PC-9 (cell line): ENCODE measurements at regions not wholly inside any gene's neighbourhood (a gene's known extent, or its start where the extent isn't known, plus 50 kb on each side); places are given as distances from the start of the nearest gene placed in this dataset.
"Not testable (repeated sequence)": the region's sequence is repeated elsewhere in the genome, so short reads cannot be mapped to it uniquely, and the experiment has no call there.

Source experiments
- BruUV-seq: library from RNA; stranded (reverse); fragments of 400-500 nt; replicated peaks from 2 replicates; lab custom pipeline; 2021; lab: Mats Ljungman, UMichigan
- CTCF ChIA-PET: fragments of 300-600 bp; sonication (Branson Sonifier 250); formaldehyde crosslinking; loops from one replicate; lab custom pipeline; 2022; ENCODE audit warnings: antibody characterized with exemption; lab: Charles Lee
- POLR2A ChIA-PET: fragments of 300-600 bp; sonication (Branson Sonifier 250); formaldehyde crosslinking; loops from one replicate; lab custom pipeline; 2022; ENCODE audit warnings: antibody characterized with exemption; ENCODE audit not compliant: unreplicated experiment; lab: Charles Lee
- DNase-seq, 2 experiments: peaks; one replicate each; pipeline versions ENCODE4 v3.0.0 to v3.0.0-alpha.2; 2015 to 2022; ENCODE audit warnings: mixed read lengths in 1 of 2
- H2AFZ ChIP-seq: fragments of 200-600 bp; sonication (generic); 2 replicates; pipeline ENCODE4 v1.8.1; 2017; ENCODE audit warnings: antibody characterized with exemption
- H3F3A ChIP-seq: fragments of 200-600 bp; sonication (generic); 2 replicates; pipeline ENCODE4 v1.8.1; 2017; ENCODE audit warnings: antibody characterized with exemption, mild to moderate bottlenecking, low read depth; ENCODE audit not compliant: insufficient read depth
- H3K27ac ChIP-seq: fragments of 200-600 bp; sonication (generic); 2 replicates; pipeline ENCODE4 v1.6.1; 2016; ENCODE audit warnings: mixed run types
- H3K27me3 ChIP-seq: fragments of 200-600 bp; sonication (generic); 2 replicates; pipeline ENCODE4 v1.6.1; 2016; ENCODE audit warnings: low read depth, mixed run types; ENCODE audit not compliant: insufficient read depth
- H3K36me3 ChIP-seq: fragments of 200-600 bp; sonication (generic); 2 replicates; pipeline ENCODE4 v1.6.1; 2016; ENCODE audit warnings: low read depth, mixed run types
- H3K4me1 ChIP-seq: fragments of 200-600 bp; sonication (generic); replicated peaks from 2 replicates; pipeline ENCODE4 v1.6.1; 2016; ENCODE audit warnings: mixed run types; ENCODE audit not compliant: insufficient read depth
- H3K4me2 ChIP-seq: fragments of 200-600 bp; sonication (generic); 2 replicates; pipeline ENCODE4 v1.6.1; 2017; ENCODE audit warnings: mixed run types
- H3K4me3 ChIP-seq: fragments of 200-600 bp; sonication (generic); 2 replicates; pipeline ENCODE4 v1.6.1; 2016; ENCODE audit warnings: mixed run types
- H3K79me2 ChIP-seq: fragments of 200-600 bp; sonication (generic); 2 replicates; pipeline ENCODE4 v1.6.1; 2017; ENCODE audit warnings: low read depth, mixed run types
- H3K9me2 ChIP-seq: fragments of 200-600 bp; sonication (generic); 2 replicates; pipeline ENCODE4 v1.8.1; 2017; ENCODE audit warnings: mild to moderate bottlenecking; ENCODE audit not compliant: insufficient read depth
- H3K9me3 ChIP-seq: fragments of 200-600 bp; sonication (generic); 2 replicates; pipeline ENCODE4 v1.8.1; 2016; ENCODE audit warnings: low read depth; ENCODE audit not compliant: insufficient read depth
- H4K20me1 ChIP-seq: fragments of 200-600 bp; sonication (generic); 2 replicates; pipeline ENCODE4 v1.8.1; 2017; ENCODE audit not compliant: insufficient read depth
- EZH2 ChIP-seq: fragments of 200-600 bp; sonication (generic); IDR thresholded peaks from 2 replicates; pipeline ENCODE4 v1.8.0; 2017; ENCODE audit warnings: antibody characterized with exemption, low read depth
- intact Hi-C: fragments of 100-400 bp; cut with micrococcal nuclease; formaldehyde crosslinking; loops from one replicate; pipeline ENCODE4 v1.10.0; 2022; ENCODE audit not compliant: unreplicated experiment
- TF ChIP-seq, protein P1 (sequence below): fragments of 200-600 bp; sonication (generic); conservative IDR thresholded peaks from 2 replicates; pipeline ENCODE4 v1.6.1; 2017; ENCODE audit warnings: mixed run types, antibody characterized with exemption, mild to moderate bottlenecking, moderate library complexity

DNA sequence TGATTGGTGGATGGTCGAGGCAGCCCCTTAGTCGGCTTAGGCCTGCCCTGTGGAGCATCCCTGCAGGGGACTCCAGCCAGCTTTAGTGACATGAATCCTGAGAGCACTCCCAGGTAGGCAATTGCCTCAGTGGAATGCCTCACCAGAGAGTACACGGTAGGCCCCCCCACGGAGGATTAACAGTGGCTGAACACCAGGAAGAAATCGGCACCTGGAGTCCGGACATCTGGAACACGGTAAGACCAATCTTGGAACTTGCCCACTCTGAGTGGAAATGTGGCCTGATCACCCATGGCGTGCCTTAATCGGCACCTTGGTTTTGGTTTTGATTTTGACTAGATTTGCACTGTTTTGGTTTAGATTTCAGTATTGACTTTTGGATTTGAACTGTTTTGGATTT is 326.2 kb upstream of the NCKAP5 start:
- no peaks in the 10 kb centered on the region for H3K36me3 ChIP-seq
- no peaks in the 10 kb centered on the region for H3K79me2 ChIP-seq

DNA sequence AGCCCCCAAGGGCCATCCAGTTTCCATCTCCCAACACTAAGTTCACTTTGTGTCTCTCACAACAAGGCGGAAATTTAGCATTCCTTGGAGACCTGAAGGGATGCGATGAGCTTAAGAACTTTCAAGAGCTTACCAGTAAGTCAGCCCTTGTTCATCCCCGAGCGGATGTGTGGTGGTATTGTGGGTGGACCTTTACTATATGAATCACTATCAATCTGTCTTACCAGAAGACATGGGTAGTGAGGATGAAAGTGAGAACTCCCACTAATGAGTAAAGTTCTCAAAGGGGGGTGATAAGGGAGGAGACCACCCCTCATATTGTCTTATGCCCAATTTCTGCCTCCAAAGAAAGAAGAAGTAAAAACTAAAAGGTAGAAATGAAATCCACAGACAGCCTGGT is 329.6 kb upstream of the NCKAP5 start:
- H3K9me3 ChIP-seq, intact Hi-C loops, H4K20me1 ChIP-seq, H3K9me2 ChIP-seq, H3K36me3 ChIP-seq, H3K27ac ChIP-seq, CTCF ChIA-PET, POLR2A ChIA-PET, H3K4me3 ChIP-seq, H2AFZ ChIP-seq, H3K79me2 ChIP-seq, DNase-seq, H3K4me1 ChIP-seq, BruUV-seq, H3F3A ChIP-seq, H3K4me2 ChIP-seq: not testable (repeated sequence)
- H3K27me3 ChIP-seq = peaks cover 72% of the 10 kb centered on the region

More for the DNA sequence above, 326.2 kb upstream of the NCKAP5 start:
- no TSS peak for BruUV-seq
- CTCF ChIA-PET = no interaction called here
- Histone ChIP-seq H3K9me2 (no peaks in the 10 kb centered on the region), H4K20me1 (no peaks in the 10 kb centered on the region), H3K4me1 (no peaks in the 10 kb centered on the region), H2AFZ (no peak overlapping the region), H3F3A (no peaks in the 10 kb centered on the region), H3K27ac (no peak overlapping the region), H3K9me3 (no peaks in the 10 kb centered on the region), H3K4me3 (no peak overlapping the region), H3K27me3 (peaks cover 87% of the 10 kb centered on the region), H3K4me2 (no peak overlapping the region)
- intact Hi-C loops = no loop called here
- POLR2A ChIA-PET = no interaction called here
- no peak for DNase-seq
- TF ChIP-seq EZH2 = no peak
- TF ChIP-seq, protein P1, sequence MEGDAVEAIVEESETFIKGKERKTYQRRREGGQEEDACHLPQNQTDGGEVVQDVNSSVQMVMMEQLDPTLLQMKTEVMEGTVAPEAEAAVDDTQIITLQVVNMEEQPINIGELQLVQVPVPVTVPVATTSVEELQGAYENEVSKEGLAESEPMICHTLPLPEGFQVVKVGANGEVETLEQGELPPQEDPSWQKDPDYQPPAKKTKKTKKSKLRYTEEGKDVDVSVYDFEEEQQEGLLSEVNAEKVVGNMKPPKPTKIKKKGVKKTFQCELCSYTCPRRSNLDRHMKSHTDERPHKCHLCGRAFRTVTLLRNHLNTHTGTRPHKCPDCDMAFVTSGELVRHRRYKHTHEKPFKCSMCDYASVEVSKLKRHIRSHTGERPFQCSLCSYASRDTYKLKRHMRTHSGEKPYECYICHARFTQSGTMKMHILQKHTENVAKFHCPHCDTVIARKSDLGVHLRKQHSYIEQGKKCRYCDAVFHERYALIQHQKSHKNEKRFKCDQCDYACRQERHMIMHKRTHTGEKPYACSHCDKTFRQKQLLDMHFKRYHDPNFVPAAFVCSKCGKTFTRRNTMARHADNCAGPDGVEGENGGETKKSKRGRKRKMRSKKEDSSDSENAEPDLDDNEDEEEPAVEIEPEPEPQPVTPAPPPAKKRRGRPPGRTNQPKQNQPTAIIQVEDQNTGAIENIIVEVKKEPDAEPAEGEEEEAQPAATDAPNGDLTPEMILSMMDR = no peak

DNA sequence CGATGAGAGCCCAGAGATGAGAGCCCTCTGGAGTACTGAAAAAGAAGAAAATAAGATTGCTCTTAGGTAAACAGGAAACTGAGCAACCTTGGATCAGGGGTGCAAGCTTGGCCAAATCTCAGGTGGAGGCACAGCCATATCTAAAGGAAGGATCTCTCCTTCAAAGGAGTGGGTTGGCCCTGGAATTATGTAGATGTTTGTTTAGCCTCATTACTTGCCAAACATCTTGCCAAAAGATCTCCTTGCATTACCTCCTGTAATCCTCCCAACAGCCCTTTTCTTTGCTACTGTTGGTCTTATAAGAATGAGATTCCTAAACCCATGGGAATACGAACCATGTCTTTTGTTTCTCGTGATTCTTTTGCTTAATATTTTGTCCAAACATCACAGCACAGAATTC is 332.6 kb upstream of the NCKAP5 start:
- CTCF ChIA-PET = no interaction called here
- BruUV-seq = no TSS peak
- Histone ChIP-seq H3K36me3 (no peaks in the 10 kb centered on the region), H3K4me3 (no peak overlapping the region), H3F3A (no peaks in the 10 kb centered on the region), H3K9me2 (no peaks in the 10 kb centered on the region), H3K4me1 (no peaks in the 10 kb centered on the region), H3K9me3 (no peaks in the 10 kb centered on the region), H4K20me1 (no peaks in the 10 kb centered on the region), H3K27me3 (peaks cover 57% of the 10 kb centered on the region), H3K79me2 (no peaks in the 10 kb centered on the region), H2AFZ (no peak overlapping the region), H3K27ac (no peak overlapping the region), H3K4me2 (no peak overlapping the region)
- TF ChIP-seq EZH2 = no peak
- TF ChIP-seq, protein P1 = no peak
- intact Hi-C loops = no loop called here
- DNase-seq = no peak
- POLR2A ChIA-PET = no interaction called here

DNA sequence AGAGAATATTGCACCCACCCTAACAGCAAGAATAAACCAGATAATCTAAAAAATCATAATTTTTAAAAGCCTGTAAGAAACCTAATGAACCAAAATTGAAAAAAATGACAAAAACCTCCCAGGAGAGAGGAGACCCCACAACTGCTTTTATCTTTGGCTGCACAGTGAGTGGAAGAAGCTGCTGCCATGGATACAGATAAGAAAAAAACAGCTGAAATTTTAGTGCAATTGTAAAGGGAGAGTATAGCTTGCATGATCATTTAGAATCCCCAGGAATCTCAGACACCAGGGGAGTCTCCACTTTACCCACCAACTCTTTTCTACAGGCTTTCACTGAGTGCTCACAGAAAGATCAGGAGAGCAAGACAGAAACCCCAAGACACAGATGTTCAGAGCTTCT is 338.1 kb upstream of the NCKAP5 start:
- no peaks in the 10 kb centered on the region for H3K9me2 ChIP-seq
- no peaks in the 10 kb centered on the region for H3K79me2 ChIP-seq
- no peak overlapping the region for H2AFZ ChIP-seq
- no peaks in the 10 kb centered on the region for H4K20me1 ChIP-seq
- ChIA-PET CTCF (no interaction called here), POLR2A (no interaction called here)
- BruUV-seq = no TSS peak
- no peaks in the 10 kb centered on the region for H3K36me3 ChIP-seq
- H3K4me2 ChIP-seq = no peak overlapping the region
- H3K9me3 ChIP-seq = no peaks in the 10 kb centered on the region
- peaks cover 20% of the 10 kb centered on the region; the same call in 1 of the 2 replicates for H3K27me3 ChIP-seq
- TF ChIP-seq, protein P1 = no peak
- no peak for TF ChIP-seq EZH2
- H3K27ac ChIP-seq = no peak overlapping the region
- H3K4me1 ChIP-seq = no peaks in the 10 kb centered on the region
- no peak for DNase-seq
- H3K4me3 ChIP-seq = no peak overlapping the region
- no peaks in the 10 kb centered on the region for H3F3A ChIP-seq
- intact Hi-C loops = no loop called here
